MM.1S (cell line): ENCODE measurements at regions not wholly inside any gene's neighbourhood (a gene's known extent, or its start where the extent isn't known, plus 50 kb on each side); places are given as distances from the start of the nearest gene placed in this dataset.

Source experiments
- DNase-seq: peaks from one replicate; pipeline ENCODE4 v3.0.0-alpha.2; 2015
- H2AFZ ChIP-seq: fragments of 300-600 bp; sonication (generic); 2 replicates; pipeline ENCODE4 v1.6.0; 2016; ENCODE audit warnings: antibody characterized with exemption, low read length
- H3F3A ChIP-seq: fragments of 300-600 bp; sonication (generic); 2 replicates; pipeline ENCODE4 v1.6.1; 2016; ENCODE audit warnings: mild to moderate bottlenecking, antibody characterized with exemption, low read length, moderate library complexity, mixed read lengths; ENCODE audit not compliant: insufficient read depth
- H3K27ac ChIP-seq: fragments of 300-600 bp; sonication (generic); 2 replicates; pipeline ENCODE4 v1.5.1; 2016; ENCODE audit warnings: mild to moderate bottlenecking, low read length
- H3K27me3 ChIP-seq: fragments of 300-600 bp; sonication (generic); replicated peaks from 2 replicates; pipeline ENCODE4 v1.6.0; 2016; ENCODE audit warnings: low read length; ENCODE audit not compliant: insufficient read depth
- H3K36me3 ChIP-seq: fragments of 300-600 bp; sonication (generic); replicated peaks from 2 replicates; pipeline ENCODE4 v1.6.1; 2016; ENCODE audit warnings: mild to moderate bottlenecking, low read length, mixed read lengths; ENCODE audit not compliant: insufficient read depth
- H3K4me1 ChIP-seq: fragments of 300-600 bp; sonication (generic); 2 replicates; pipeline ENCODE4 v1.6.1; 2016; ENCODE audit warnings: low read length, mixed read lengths
- H3K4me2 ChIP-seq: fragments of 300-600 bp; sonication (generic); 2 replicates; pipeline ENCODE4 v1.6.0; 2016; ENCODE audit warnings: low read depth, low read length
- H3K4me3 ChIP-seq: fragments of 300-600 bp; sonication (generic); 2 replicates; pipeline ENCODE4 v1.5.1; 2016; ENCODE audit warnings: low read length, mixed read lengths
- H3K79me2 ChIP-seq: fragments of 300-600 bp; sonication (generic); 2 replicates; pipeline ENCODE4 v1.6.1; 2016; ENCODE audit warnings: mixed run types, low read length, mixed read lengths
- H3K9ac ChIP-seq: fragments of 300-600 bp; sonication (generic); 2 replicates; pipeline ENCODE4 v1.6.1; 2016; ENCODE audit warnings: low read length, mixed read lengths
- H3K9me2 ChIP-seq: fragments of 300-600 bp; sonication (generic); replicated peaks from 2 replicates; pipeline ENCODE4 v1.6.1; 2016; ENCODE audit warnings: mild to moderate bottlenecking, low read length, mixed read lengths; ENCODE audit not compliant: insufficient read depth
- H3K9me3 ChIP-seq: fragments of 300-600 bp; sonication (generic); replicated peaks from 2 replicates; pipeline ENCODE4 v1.6.1; 2016; ENCODE audit warnings: mild to moderate bottlenecking, low read length, mixed read lengths; ENCODE audit not compliant: insufficient read depth
- H4K20me1 ChIP-seq: fragments of 300-600 bp; sonication (generic); 2 replicates; pipeline ENCODE4 v1.6.1; 2016; ENCODE audit warnings: mild to moderate bottlenecking, low read length, moderate library complexity, mixed read lengths; ENCODE audit not compliant: insufficient read depth
- CTCF ChIP-seq: fragments of 300-600 bp; sonication (generic); IDR thresholded peaks from 2 replicates; pipeline ENCODE4 v1.5.1; 2016; ENCODE audit warnings: antibody characterized with exemption, low read length, mixed read lengths
- EZH2 ChIP-seq: fragments of 300-600 bp; sonication (generic); optimal IDR thresholded peaks from 2 replicates; pipeline ENCODE3; 2017; ENCODE audit warnings: low read depth, mild to moderate bottlenecking, antibody characterized with exemption, low read length, mixed read lengths
- EZH2phosphoT487 ChIP-seq: fragments of 300-600 bp; sonication (generic); IDR thresholded peaks from 2 replicates; pipeline ENCODE4 v1.6.1; 2018; ENCODE audit warnings: antibody characterized with exemption, low read length

GRCh38 chr5:66247176-66247960 is 103.3 kb downstream of the SREK1 start:
- DNase-seq: no peak
- Histone ChIP-seq H3K27me3 (no peaks in the 10 kb centered on the region), H3K4me1 (no peaks in the 10 kb centered on the region), H3F3A (no peaks in the 10 kb centered on the region), H3K27ac (no peak overlapping the region), H3K4me3 (no peak overlapping the region), H2AFZ (no peak overlapping the region), H3K9me3 (no peaks in the 10 kb centered on the region), H4K20me1 (no peaks in the 10 kb centered on the region), H3K4me2 (no peak overlapping the region), H3K36me3 (no peaks in the 10 kb centered on the region), H3K9ac (no peak overlapping the region), H3K9me2 (no peaks in the 10 kb centered on the region), H3K79me2 (no peaks in the 10 kb centered on the region)
- TF ChIP-seq EZH2: no peak
- no peak for TF ChIP-seq EZH2phosphoT487
- TF ChIP-seq CTCF: no peak

GRCh38 chr5:66248874-66249273 is 104.8 kb downstream of the SREK1 start:
- no peaks in the 10 kb centered on the region for H4K20me1 ChIP-seq
- H3K4me3 ChIP-seq: no peak overlapping the region
- no peak overlapping the region for H2AFZ ChIP-seq
- H3K79me2 ChIP-seq: no peaks in the 10 kb centered on the region
- H3K4me1 ChIP-seq: no peaks in the 10 kb centered on the region
- H3K9ac ChIP-seq: no peak overlapping the region
- no peak overlapping the region for H3K27ac ChIP-seq
- H3K27me3 ChIP-seq: no peaks in the 10 kb centered on the region
- no peaks in the 10 kb centered on the region for H3F3A ChIP-seq
- no peak for DNase-seq
- no peak overlapping the region for H3K4me2 ChIP-seq
- TF ChIP-seq EZH2phosphoT487 (no peak), CTCF (no peak), EZH2 (no peak)
- H3K9me3 ChIP-seq: no peaks in the 10 kb centered on the region
- no peaks in the 10 kb centered on the region for H3K36me3 ChIP-seq
- H3K9me2 ChIP-seq: no peaks in the 10 kb centered on the region

- H3F3A ChIP-seq: no peaks in the 10 kb centered on the region
- no peak overlapping the region for H3K27ac ChIP-seq
- no peak overlapping the region for H3K4me3 ChIP-seq
- no peak overlapping the region for H3K4me2 ChIP-seq
- no peaks in the 10 kb centered on the region for H3K9me3 ChIP-seq
- H2AFZ ChIP-seq: no peak overlapping the region
- H3K9ac ChIP-seq: no peak overlapping the region
- H4K20me1 ChIP-seq: no peaks in the 10 kb centered on the region
- TF ChIP-seq EZH2phosphoT487 (no peak), CTCF (no peak), EZH2 (no peak)
- no peaks in the 10 kb centered on the region for H3K4me1 ChIP-seq
- DNase-seq: no peak
- no peaks in the 10 kb centered on the region for H3K27me3 ChIP-seq
- H3K9me2 ChIP-seq: no peaks in the 10 kb centered on the region
- H3K36me3 ChIP-seq: no peaks in the 10 kb centered on the region
- no peaks in the 10 kb centered on the region for H3K79me2 ChIP-seq
These were observed 105.8 kb downstream of the SREK1 start for GRCh38 chr5:66249920-66250319.
